Endodermal cell (in vitro differentiated cells): ENCODE measurements at regions not wholly inside any gene's neighbourhood (a gene's known extent, or its start where the extent isn't known, plus 50 kb on each side); places are given as distances from the start of the nearest gene placed in this dataset.

Experiments
- DNase-seq: peaks from one replicate; pipeline ENCODE4 v3.0.0-alpha.2; 2017
- H3K27ac ChIP-seq: 2 replicates; pipeline ENCODE4 v1.5.1; 2013; ENCODE audit warnings: mild to moderate bottlenecking, low read depth, low read length, moderate library complexity
- H3K27me3 ChIP-seq: 2 replicates; pipeline ENCODE4 v1.6.1; 2013; ENCODE audit warnings: mild to moderate bottlenecking, low read length, moderate library complexity; ENCODE audit not compliant: insufficient read depth, control insufficient read depth, poor library complexity, severe bottlenecking
- H3K36me3 ChIP-seq: 2 replicates; pipeline ENCODE4 v1.7.0; 2013; ENCODE audit warnings: mild to moderate bottlenecking, low read length, moderate library complexity; ENCODE audit not compliant: control insufficient read depth, insufficient read depth
- H3K4me1 ChIP-seq: one replicate; pipeline ENCODE4 v1.7.0; 2013; ENCODE audit warnings: low read length; ENCODE audit not compliant: control insufficient read depth, insufficient read depth
- H3K4me3 ChIP-seq: 2 replicates; pipeline ENCODE4 v1.5.1; 2013; ENCODE audit warnings: mild to moderate bottlenecking, low read length, moderate library complexity
- H3K9ac ChIP-seq: 2 replicates; pipeline ENCODE4 v1.6.1; 2013; ENCODE audit warnings: mild to moderate bottlenecking, low read length, moderate library complexity; ENCODE audit not compliant: poor library complexity, severe bottlenecking; ENCODE audit errors: extremely low read depth
- H3K9me3 ChIP-seq: 2 replicates; pipeline ENCODE4 v1.6.1; 2013; ENCODE audit warnings: mild to moderate bottlenecking, low read length, moderate library complexity; ENCODE audit not compliant: control insufficient read depth
- H3K27ac Mint-ChIP-seq: 2 replicates; pipeline ENCODE4 v1.8.0; 2020; ENCODE audit warnings: mixed read lengths
- H3K27me3 Mint-ChIP-seq: 2 replicates; pipeline ENCODE4 v1.8.0; 2021; ENCODE audit warnings: mild to moderate bottlenecking, mixed read lengths; ENCODE audit not compliant: insufficient read depth
- H3K36me3 Mint-ChIP-seq: 2 replicates; pipeline ENCODE4 v1.8.0; 2020; ENCODE audit warnings: low read depth, mixed read lengths
- H3K4me1 Mint-ChIP-seq: 2 replicates; pipeline ENCODE4 v1.8.0; 2020; ENCODE audit warnings: mixed read lengths
- H3K4me3 Mint-ChIP-seq: 2 replicates; pipeline ENCODE4 v1.8.0; 2020; ENCODE audit warnings: mild to moderate bottlenecking, moderate library complexity, mixed read lengths
- H3K9me3 Mint-ChIP-seq: 2 replicates; pipeline ENCODE4 v1.8.0; 2020; ENCODE audit warnings: mild to moderate bottlenecking, mixed read lengths
- WGBS, 2 experiments: methylation state at CpG; one replicate each; pipeline versions ENCODE4 v1.1.5 to v1.1.7; 2013; ENCODE audit warnings: missing lambda C conversion rate in 2 of 2, mixed read lengths in 1 of 2; ENCODE audit not compliant: insufficient coverage in 1 of 2, insufficient read length in 1 of 2; 5-methylcytosine and 5-hydroxymethylcytosine counted together
- TF ChIP-seq, protein P1 (sequence below): fragments of 200-600 bp; sonication (generic); conservative IDR thresholded peaks from 2 replicates; pipeline ENCODE4 v1.5.0; 2021; ENCODE audit warnings: antibody characterized with exemption, mild to moderate bottlenecking

DNA sequence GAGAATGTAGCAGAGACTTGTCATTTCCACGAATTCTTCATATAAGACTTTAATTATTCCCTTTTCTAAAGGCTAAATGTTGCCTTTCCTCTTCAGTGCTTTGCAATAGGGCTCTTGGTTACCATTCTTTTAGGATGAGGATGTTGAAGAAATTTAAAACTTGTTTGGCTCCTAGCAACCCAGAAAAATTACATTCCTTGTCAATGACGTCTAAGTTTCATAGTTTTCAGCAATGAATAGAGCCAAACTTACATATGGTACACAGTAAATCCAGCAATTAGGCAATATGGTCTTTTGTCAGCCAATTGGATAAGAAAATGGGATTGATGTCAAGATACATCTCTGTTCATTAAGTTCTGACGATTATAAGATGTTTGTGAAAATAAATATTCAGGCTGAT, 1639.6 kb upstream of the PCDH10 start:
- Mint-ChIP-seq H3K9me3 (no peaks in the 10 kb centered on the region), H3K27me3 (peaks cover 4% of the 10 kb centered on the region), H3K4me1 (peaks cover 2% of the 10 kb centered on the region), H3K36me3 (no peaks in the 10 kb centered on the region), H3K27ac (no peak overlapping the region), H3K4me3 (no peak overlapping the region)
- Histone ChIP-seq H3K27me3 (no peaks in the 10 kb centered on the region), H3K4me3 (no peak overlapping the region), H3K9me3 (no peaks in the 10 kb centered on the region), H3K36me3 (no peaks in the 10 kb centered on the region), H3K9ac (no peak overlapping the region), H3K27ac (no peak overlapping the region), H3K4me1 (no peaks in the 10 kb centered on the region)
- 78 to 90% methylated on average over 2 to 3 of the region's 3 CpGs for WGBS, 2 experiments
- DNase-seq: no peak
- TF ChIP-seq, protein P1, sequence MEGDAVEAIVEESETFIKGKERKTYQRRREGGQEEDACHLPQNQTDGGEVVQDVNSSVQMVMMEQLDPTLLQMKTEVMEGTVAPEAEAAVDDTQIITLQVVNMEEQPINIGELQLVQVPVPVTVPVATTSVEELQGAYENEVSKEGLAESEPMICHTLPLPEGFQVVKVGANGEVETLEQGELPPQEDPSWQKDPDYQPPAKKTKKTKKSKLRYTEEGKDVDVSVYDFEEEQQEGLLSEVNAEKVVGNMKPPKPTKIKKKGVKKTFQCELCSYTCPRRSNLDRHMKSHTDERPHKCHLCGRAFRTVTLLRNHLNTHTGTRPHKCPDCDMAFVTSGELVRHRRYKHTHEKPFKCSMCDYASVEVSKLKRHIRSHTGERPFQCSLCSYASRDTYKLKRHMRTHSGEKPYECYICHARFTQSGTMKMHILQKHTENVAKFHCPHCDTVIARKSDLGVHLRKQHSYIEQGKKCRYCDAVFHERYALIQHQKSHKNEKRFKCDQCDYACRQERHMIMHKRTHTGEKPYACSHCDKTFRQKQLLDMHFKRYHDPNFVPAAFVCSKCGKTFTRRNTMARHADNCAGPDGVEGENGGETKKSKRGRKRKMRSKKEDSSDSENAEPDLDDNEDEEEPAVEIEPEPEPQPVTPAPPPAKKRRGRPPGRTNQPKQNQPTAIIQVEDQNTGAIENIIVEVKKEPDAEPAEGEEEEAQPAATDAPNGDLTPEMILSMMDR: no peak

DNA sequence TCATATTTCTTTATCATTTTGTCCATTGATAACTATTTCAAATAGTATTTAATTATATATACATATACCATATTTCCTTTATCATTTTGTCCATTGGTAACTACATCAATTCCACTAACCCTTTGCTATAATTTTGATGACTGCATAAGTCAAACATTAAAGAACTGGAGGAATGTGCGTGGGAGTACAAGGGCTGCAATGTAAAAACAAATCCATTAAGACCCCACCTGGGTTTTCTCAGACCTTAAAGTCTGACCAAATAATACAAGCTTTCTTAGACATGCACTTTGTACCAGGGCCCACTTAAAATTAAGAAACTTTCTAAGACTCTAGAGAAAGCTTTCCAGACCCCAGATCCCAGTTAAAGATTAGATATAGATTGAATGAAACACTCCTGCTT, 1622.4 kb upstream of the PCDH10 start:
- H3K36me3 ChIP-seq: no peaks in the 10 kb centered on the region
- H3K9me3 Mint-ChIP-seq: no peaks in the 10 kb centered on the region
- no peaks in the 10 kb centered on the region for H3K4me1 ChIP-seq
- no peak overlapping the region for H3K27ac Mint-ChIP-seq
- WGBS, 2 experiments: 100% methylated on average over 1 of the region's 1 CpG; no CpG with 5 or more reads in 1 of the 2 experiments
- no peaks in the 10 kb centered on the region for H3K36me3 Mint-ChIP-seq
- H3K27ac ChIP-seq: no peak overlapping the region
- H3K27me3 Mint-ChIP-seq: no peaks in the 10 kb centered on the region
- no peak overlapping the region for H3K9ac ChIP-seq
- TF ChIP-seq, protein P1: no peak
- no peak overlapping the region for H3K4me3 ChIP-seq
- no peak for DNase-seq
- H3K4me1 Mint-ChIP-seq: no peaks in the 10 kb centered on the region
- no peak overlapping the region for H3K4me3 Mint-ChIP-seq
- H3K27me3 ChIP-seq: no peaks in the 10 kb centered on the region
- no peaks in the 10 kb centered on the region for H3K9me3 ChIP-seq

DNA sequence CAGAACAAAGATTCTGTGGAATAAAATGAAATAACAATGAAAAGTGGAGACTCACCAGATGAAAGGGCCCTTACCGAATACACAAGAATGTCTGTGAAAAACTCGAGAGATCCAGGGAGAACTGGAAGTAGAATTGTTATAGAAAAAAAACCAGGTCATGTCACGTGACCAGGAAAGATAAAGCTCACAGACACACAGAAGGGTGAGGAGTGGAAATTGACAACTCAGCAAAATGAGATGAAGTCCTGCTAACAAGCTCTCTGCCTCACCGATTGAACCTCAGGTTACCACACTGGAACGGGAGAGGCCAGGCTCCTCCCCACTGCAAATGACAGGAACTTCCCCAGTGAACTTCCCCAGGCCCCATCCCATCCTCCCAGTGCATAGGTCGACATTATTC, 1618.0 kb upstream of the PCDH10 start:
- Mint-ChIP-seq H3K9me3 (no peaks in the 10 kb centered on the region), H3K27me3 (no peaks in the 10 kb centered on the region)

More for the DNA sequence above, 1618.0 kb upstream of the PCDH10 start:
- no peaks in the 10 kb centered on the region for H3K9me3 ChIP-seq
- no peaks in the 10 kb centered on the region for H3K4me1 Mint-ChIP-seq
- no peak overlapping the region for H3K27ac Mint-ChIP-seq
- no peak overlapping the region for H3K4me3 Mint-ChIP-seq
- TF ChIP-seq, protein P1: no peak
- 92% methylated on average over 4 to 6 of the region's 6 CpGs for WGBS, 2 experiments
- no peaks in the 10 kb centered on the region for H3K27me3 ChIP-seq
- H3K27ac ChIP-seq: no peak overlapping the region
- no peak overlapping the region for H3K4me3 ChIP-seq
- no peak for DNase-seq
- no peaks in the 10 kb centered on the region for H3K4me1 ChIP-seq
- no peak overlapping the region for H3K9ac ChIP-seq
- no peaks in the 10 kb centered on the region for H3K36me3 ChIP-seq
- no peaks in the 10 kb centered on the region for H3K36me3 Mint-ChIP-seq
